ENCODE measurements at regions not wholly inside any gene's neighbourhood (a gene's known extent, or its start where the extent isn't known, plus 50 kb on each side); places are given as distances from the start of the nearest gene placed in this dataset.

- no peak overlapping the region for H3K4me3 ChIP-seq (replicated peaks; ENCODE audit: low read depth, low read length)
- no peak for DNase-seq (ENCODE audit: extremely low read depth, low read depth)
- no peak for TF ChIP-seq CTCF (IDR thresholded peaks at IDR 0.05; ENCODE audit: low read depth, low read length, missing control alignments)
Observed at GRCh38 chr11:134741453-134742223, 329.6 kb upstream of the B3GAT1 start.

DNA sequence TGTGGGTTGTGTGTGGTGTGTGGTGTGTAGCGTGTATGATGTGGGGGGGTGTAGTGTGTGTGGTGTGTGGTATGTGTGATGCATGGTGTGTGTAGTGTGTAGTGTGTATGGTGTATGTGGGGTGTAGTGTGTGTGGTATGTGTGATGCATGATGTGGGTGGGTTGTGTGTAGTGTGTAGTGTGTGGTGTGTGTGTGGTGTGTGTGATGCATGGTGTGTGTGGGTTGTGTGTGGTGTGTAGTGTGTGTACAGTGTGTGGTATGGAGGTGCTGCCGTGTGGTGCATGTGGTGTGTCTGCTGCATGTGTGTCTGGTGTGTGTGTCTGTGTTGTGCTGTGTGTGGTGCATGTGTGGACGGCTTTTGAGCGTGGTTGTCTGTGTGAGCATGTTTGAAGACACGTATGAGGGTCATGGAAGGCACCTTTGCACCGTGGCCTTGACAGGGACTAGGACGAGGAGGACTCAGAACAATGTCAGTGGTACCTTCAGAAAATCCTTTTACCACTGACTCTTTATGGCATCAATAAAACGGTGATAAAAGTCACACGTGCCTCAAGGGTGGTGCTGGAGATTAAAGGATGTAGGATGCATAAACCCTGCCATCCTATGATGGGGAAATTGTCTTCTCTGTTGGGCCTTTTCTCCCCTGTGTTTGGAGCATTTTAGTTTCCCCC is 328.7 kb upstream of the B3GAT1 start:
- H3K4me3 ChIP-seq (replicated peaks; ENCODE audit: low read depth, low read length), result no peak overlapping the region
- DNase-seq (ENCODE audit: extremely low read depth, low read depth), result no peak
- no peak for TF ChIP-seq CTCF (IDR thresholded peaks at IDR 0.05; ENCODE audit: low read depth, low read length, missing control alignments)

GRCh38 chr11:134739136-134739535 is 327.1 kb upstream of the B3GAT1 start:
- no peak overlapping the region for H3K4me3 ChIP-seq (replicated peaks; ENCODE audit: low read depth, low read length)
- no peak for DNase-seq (ENCODE audit: extremely low read depth, low read depth)
- no peak for TF ChIP-seq CTCF (IDR thresholded peaks at IDR 0.05; ENCODE audit: low read depth, low read length, missing control alignments)

- no peak for TF ChIP-seq CTCF (IDR thresholded peaks at IDR 0.05; ENCODE audit: low read depth, low read length, missing control alignments)
- no peak for DNase-seq (ENCODE audit: extremely low read depth, low read depth)
- H3K4me3 ChIP-seq (replicated peaks; ENCODE audit: low read depth, low read length), result no peak overlapping the region
Observed at GRCh38 chr11:134738581-134738980, 326.5 kb upstream of the B3GAT1 start.

DNA sequence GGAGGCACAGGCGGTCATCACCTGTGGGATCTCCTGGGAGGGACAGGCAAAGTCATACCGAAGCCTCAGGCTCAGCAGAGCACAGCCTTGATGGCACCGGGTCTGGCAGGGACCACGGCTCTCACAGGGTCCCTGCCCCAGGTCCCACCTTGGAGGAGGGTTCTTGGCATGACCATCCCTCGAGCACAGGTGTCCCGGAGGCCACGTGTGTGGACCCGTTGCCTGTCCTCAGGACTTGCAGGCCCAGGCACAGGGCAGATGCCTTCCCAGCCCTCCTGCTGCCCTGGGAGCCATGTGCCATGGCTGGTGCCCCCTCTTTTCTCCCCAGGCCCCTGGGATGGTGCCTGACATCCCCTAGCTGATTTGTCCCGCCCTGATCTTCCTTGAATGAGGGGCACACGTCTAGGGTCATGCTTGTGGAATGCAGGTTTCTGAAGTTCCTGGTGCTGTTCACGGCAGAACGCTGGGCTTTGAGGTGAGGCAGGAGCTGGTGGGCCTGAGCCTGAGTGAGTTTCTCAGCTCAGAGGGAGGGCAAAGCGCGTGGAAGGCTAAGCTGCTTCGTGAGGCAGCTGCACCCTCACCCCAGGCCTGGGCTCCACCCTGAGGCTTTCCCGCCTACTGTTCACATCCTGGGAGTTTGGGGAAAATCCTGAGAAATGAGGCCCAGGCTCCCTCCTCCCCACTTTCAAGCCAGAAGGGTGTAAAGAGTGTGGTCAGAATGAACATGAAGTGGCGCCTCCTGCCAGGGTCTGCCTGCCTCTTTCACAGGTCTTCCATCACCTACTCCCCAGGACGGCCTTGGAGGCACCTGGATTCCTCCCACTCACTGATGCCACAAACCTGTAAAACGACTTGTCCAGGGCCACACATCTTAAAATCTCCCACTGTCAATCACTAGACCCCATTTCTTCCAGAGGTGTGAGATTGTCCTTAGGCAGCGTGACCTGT is 325.8 kb upstream of the B3GAT1 start:
- no peak for DNase-seq (ENCODE audit: extremely low read depth, low read depth)
- H3K4me3 ChIP-seq (replicated peaks; ENCODE audit: low read depth, low read length), result no peak overlapping the region
- TF ChIP-seq CTCF (IDR thresholded peaks at IDR 0.05; ENCODE audit: low read depth, low read length, missing control alignments), result no peak

DNA sequence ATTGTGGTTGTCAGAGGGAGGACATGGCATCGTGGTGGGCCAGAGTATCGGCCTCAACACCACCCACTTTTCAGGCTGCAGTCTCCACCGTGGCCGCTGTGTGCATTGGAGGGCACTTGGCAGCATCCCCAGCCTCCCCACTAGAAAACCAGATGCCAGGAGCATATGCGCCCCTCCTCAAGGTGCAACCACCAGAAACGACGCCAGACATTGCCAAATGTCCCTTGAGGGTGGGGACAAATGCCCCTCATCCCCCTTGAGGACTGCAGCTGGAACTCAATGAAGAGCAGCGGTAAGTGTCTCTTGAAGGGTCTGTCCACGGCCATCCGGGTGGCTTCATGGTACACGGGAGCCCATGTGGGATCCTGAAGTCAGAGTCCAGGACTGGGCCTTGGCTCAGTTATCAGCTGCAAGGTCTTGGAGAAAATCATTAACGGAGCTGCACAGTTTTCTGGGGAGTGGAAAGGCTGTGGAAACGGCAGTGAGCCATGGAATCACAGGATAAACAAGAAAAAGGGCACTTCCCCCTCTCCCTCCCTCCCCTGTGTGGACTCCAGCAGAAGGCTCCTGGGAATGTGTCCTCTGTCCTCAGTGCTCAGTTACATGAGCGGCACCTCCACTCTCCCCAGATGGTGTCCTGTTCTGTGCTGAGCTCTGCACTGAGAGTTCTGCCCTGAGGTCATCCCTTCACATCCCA is 324.4 kb upstream of the B3GAT1 start:
- DNase-seq (ENCODE audit: extremely low read depth, low read depth), result no peak
- no peak overlapping the region for H3K4me3 ChIP-seq (replicated peaks; ENCODE audit: low read depth, low read length)
- no peak for TF ChIP-seq CTCF (IDR thresholded peaks at IDR 0.05; ENCODE audit: low read depth, low read length, missing control alignments)

All from HFF-Myc (cell line).